HepG2 (cell line): ENCODE measurements at regions not wholly inside any gene's neighbourhood (a gene's known extent, or its start where the extent isn't known, plus 50 kb on each side); places are given as distances from the start of the nearest gene placed in this dataset.

ENCODE experiments used
- ATAC-seq: fragments of 200-7000 bp; cut with Tn5 transposase; 3 replicates; pipeline ENCODE4 v1.9.1; 2020; ENCODE audit warnings: mild to moderate bottlenecking, moderate library complexity
- BruUV-seq: library from RNA; stranded (reverse); fragments of 400-500 nt; replicated peaks from 2 replicates; lab custom pipeline; 2021; lab: Mats Ljungman, UMichigan
- CTCF ChIA-PET: fragments of 300-600 bp; formaldehyde crosslinking; extraction: SDS; loops from one replicate; lab custom pipeline; 2021; ENCODE audit warnings: low total read pairs, inconsistent platforms, low intra/inter-chr PET ratio; lab: Yijun Ruan, JAX
- POLR2A ChIA-PET: fragments of 350-600 bp; sonication (Branson Sonifier 250); formaldehyde crosslinking; loops from one replicate; lab custom pipeline; 2020; ENCODE audit warnings: antibody characterized with exemption, inconsistent platforms; lab: Yijun Ruan, JAX
- DNase-seq: peaks from one replicate; pipeline ENCODE4 v3.0.0-alpha.2; 2015; ENCODE audit warnings: low spot score
- FAIRE-seq: peaks from 3 replicates; lab custom pipeline; 2011; peaks lifted over from hg19 to GRCh38; lab: Jason Lieb, UNC
- H2AFZ ChIP-seq: one replicate; pipeline ENCODE4 v1.6.1; 2011; ENCODE audit warnings: low read length, inconsistent platforms
- H3K27ac ChIP-seq: fragments of 300-600 bp; 3 replicates; pipeline ENCODE4 v1.8.0; 2011; ENCODE audit warnings: mixed run types, mild to moderate bottlenecking, mixed read lengths, low read length, inconsistent platforms; ENCODE audit not compliant: insufficient read depth; ENCODE audit errors: extremely low read length
- H3K27me3 ChIP-seq, 2 experiments: fragments of 200-600 bp in 1 of 2; 2 replicates in 1 of 2; 3 replicates in 1 of 2; pipeline versions ENCODE4 v1.6.0 to v1.8.0; 2011; ENCODE audit warnings: low read length in 2 of 2, mild to moderate bottlenecking in 2 of 2, moderate library complexity in 2 of 2, inconsistent platforms in 1 of 2; ENCODE audit not compliant: insufficient read depth in 2 of 2, control insufficient read depth in 1 of 2
- H3K36me3 ChIP-seq, 2 experiments: fragments of 200-600 bp in 1 of 2; replicated peaks in 1 of 2; 2 replicates in 1 of 2; 3 replicates in 1 of 2; pipeline versions ENCODE4 v1.5.1 to v1.8.0; 2011; ENCODE audit warnings: low read length in 2 of 2, inconsistent platforms in 1 of 2; ENCODE audit not compliant: insufficient read depth in 2 of 2, control insufficient read depth in 1 of 2
- H3K4me1 ChIP-seq: 2 replicates; pipeline ENCODE4 v1.5.1; 2012; ENCODE audit warnings: low read length, inconsistent platforms; ENCODE audit not compliant: insufficient read depth
- H3K4me2 ChIP-seq: 2 replicates; pipeline ENCODE4 v1.6.0; 2011; ENCODE audit warnings: low read depth, low read length, inconsistent platforms
- H3K4me3 ChIP-seq, 3 experiments: fragments of 200-600 bp in 1 of 3; sonication (generic), shearing (Covaris generic) in 1 of 3; replicated peaks in 1 of 3; 2 replicates each; pipeline ENCODE4 v1.5.1; 2011 to 2016; ENCODE audit warnings: low read length in 3 of 3, inconsistent platforms in 2 of 3, low read depth in 2 of 3, mild to moderate bottlenecking in 2 of 3, control low read depth in 1 of 3, mixed read lengths in 1 of 3; ENCODE audit not compliant: insufficient read depth in 1 of 3
- H3K79me2 ChIP-seq: one replicate; pipeline ENCODE4 v1.6.1; 2011; ENCODE audit warnings: low read length, inconsistent platforms; ENCODE audit not compliant: insufficient read depth
- H3K9ac ChIP-seq: 2 replicates; pipeline ENCODE4 v1.6.0; 2011; ENCODE audit warnings: mild to moderate bottlenecking, low read depth, low read length, inconsistent platforms; ENCODE audit not compliant: insufficient read depth
- H3K9me3 ChIP-seq: 2 replicates; pipeline ENCODE4 v1.5.1; 2012; ENCODE audit warnings: mild to moderate bottlenecking, low read length
- H4K20me1 ChIP-seq: 2 replicates; pipeline ENCODE4 v1.6.0; 2011; ENCODE audit warnings: inconsistent platforms, mild to moderate bottlenecking, low read length, moderate library complexity; ENCODE audit not compliant: insufficient read depth
- FOXM1 ChIP-seq: sonication (generic); formaldehyde crosslinking; IDR thresholded peaks from 2 replicates; pipeline ENCODE4 v1.5.0; 2020; ENCODE audit warnings: missing genetic modification reagents
- HES4 ChIP-seq: sonication (generic); formaldehyde crosslinking; IDR thresholded peaks from 2 replicates; pipeline ENCODE4 v1.9.0; 2021; ENCODE audit warnings: mild to moderate bottlenecking, missing genetic modification reagents, borderline replicate concordance
- SMARCE1 ChIP-seq: fragments of 450-650 bp; IDR thresholded peaks from 2 replicates; pipeline ENCODE4 v1.6.1; 2017; ENCODE audit warnings: borderline replicate concordance
- ZNF670 ChIP-seq: sonication (generic); formaldehyde crosslinking; IDR thresholded peaks from 2 replicates; pipeline ENCODE4 v1.8.0; 2022; ENCODE audit warnings: mild to moderate bottlenecking, missing genetic modification reagents, borderline replicate concordance
- ZNF766 ChIP-seq: sonication (generic); formaldehyde crosslinking; IDR thresholded peaks from 2 replicates; pipeline ENCODE4 v1.5.0; 2020; ENCODE audit warnings: missing genetic modification reagents, borderline replicate concordance
- WGBS: methylation state at CpG from one replicate; pipeline ENCODE4 v1.1.6; 2017; ENCODE audit warnings: low lambda C conversion rate; 5-methylcytosine and 5-hydroxymethylcytosine counted together
- in situ Hi-C: cut with HindIII; loops from 2 replicates; pipeline ENCODE4 v1.10.0; 2017; ENCODE audit warnings: low pct_unique_long_range_greater_than_20kb; ENCODE audit not compliant: extremely low pct_ligation_motif_present
- intact Hi-C: fragments of 100-400 bp; cut with micrococcal nuclease; formaldehyde crosslinking; loops from one replicate; pipeline ENCODE4 v1.10.0; 2022; ENCODE audit not compliant: unreplicated experiment
- TF ChIP-seq, protein P1 (sequence below): sonication (generic); formaldehyde crosslinking; conservative IDR thresholded peaks from 2 replicates; pipeline ENCODE4 v1.8.0; 2022; ENCODE audit warnings: low read depth, missing genetic modification reagents
- TF ChIP-seq, protein P2 (sequence below): sonication (generic); formaldehyde crosslinking; IDR thresholded peaks from 2 replicates; pipeline ENCODE4 v1.5.0; 2020; ENCODE audit warnings: missing genetic modification reagents, mild to moderate bottlenecking, borderline replicate concordance
- TF ChIP-seq, protein P3 (sequence below): sonication (generic); formaldehyde crosslinking; IDR thresholded peaks from 2 replicates; pipeline ENCODE4 v1.5.1; 2020; ENCODE audit warnings: missing genetic modification reagents, mild to moderate bottlenecking, borderline replicate concordance
- TF ChIP-seq, protein P4 (sequence below): sonication (generic); formaldehyde crosslinking; IDR thresholded peaks from 2 replicates; pipeline ENCODE4 v1.9.0; 2022; ENCODE audit warnings: missing genetic modification reagents, mild to moderate bottlenecking, borderline replicate concordance
- TF ChIP-seq, protein P5 (sequence below): IDR thresholded peaks from 2 replicates; pipeline ENCODE4 v1.6.1; 2016; ENCODE audit warnings: missing compliant biosample characterization, missing genetic modification reagents, borderline replicate concordance
- TF ChIP-seq, protein P6 (sequence below): sonication (generic); formaldehyde crosslinking; IDR thresholded peaks from 2 replicates; pipeline ENCODE4 v1.5.1; 2020; ENCODE audit warnings: missing genetic modification reagents, mild to moderate bottlenecking, borderline replicate concordance

DNA sequence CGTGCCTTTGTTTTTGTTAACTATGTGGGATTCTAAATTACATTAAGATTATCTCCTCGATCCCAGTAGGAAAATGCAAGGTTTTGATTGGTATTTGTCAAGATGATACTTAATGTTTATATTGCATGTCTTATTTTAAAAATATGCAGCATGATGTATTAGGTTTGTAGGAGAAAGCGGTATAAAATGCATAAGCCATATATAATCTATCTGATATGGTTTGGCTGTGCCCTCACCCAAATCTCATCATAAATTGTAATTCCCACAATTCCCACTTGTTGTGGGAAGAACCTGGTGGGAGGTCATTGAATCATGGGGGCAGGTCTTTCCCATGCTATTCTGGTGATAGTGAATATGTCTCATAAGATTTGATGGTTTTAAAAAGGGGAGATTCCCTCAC is 198.1 kb upstream of the NCAM2 start:
- 42% methylated on average over 3 of the region's 3 CpGs for WGBS
- ChIA-PET POLR2A (no interaction called here), CTCF (no interaction called here)
- TF ChIP-seq SMARCE1 (no peak), ZNF766 (no peak), FOXM1 (CRISPR knock-in tag) (no peak), HES4 (CRISPR knock-in tag) (no peak), ZNF670 (no peak)
- TF ChIP-seq, protein P1, sequence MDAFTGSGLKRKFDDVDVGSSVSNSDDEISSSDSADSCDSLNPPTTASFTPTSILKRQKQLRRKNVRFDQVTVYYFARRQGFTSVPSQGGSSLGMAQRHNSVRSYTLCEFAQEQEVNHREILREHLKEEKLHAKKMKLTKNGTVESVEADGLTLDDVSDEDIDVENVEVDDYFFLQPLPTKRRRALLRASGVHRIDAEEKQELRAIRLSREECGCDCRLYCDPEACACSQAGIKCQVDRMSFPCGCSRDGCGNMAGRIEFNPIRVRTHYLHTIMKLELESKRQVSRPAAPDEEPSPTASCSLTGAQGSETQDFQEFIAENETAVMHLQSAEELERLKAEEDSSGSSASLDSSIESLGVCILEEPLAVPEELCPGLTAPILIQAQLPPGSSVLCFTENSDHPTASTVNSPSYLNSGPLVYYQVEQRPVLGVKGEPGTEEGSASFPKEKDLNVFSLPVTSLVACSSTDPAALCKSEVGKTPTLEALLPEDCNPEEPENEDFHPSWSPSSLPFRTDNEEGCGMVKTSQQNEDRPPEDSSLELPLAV (CRISPR knock-in tag) = no peak
- TF ChIP-seq, protein P2, sequence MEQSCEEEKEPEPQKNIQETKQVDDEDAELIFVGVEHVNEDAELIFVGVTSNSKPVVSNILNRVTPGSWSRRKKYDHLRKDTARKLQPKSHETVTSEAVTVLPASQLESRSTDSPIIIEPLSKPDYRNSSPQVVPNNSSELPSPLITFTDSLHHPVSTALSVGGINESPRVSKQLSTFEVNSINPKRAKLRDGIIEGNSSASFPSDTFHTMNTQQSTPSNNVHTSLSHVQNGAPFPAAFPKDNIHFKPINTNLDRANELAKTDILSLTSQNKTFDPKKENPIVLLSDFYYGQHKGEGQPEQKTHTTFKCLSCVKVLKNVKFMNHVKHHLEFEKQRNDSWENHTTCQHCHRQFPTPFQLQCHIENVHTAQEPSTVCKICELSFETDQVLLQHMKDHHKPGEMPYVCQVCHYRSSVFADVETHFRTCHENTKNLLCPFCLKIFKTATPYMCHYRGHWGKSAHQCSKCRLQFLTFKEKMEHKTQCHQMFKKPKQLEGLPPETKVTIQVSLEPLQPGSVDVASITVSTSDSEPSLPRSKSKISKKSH (CRISPR knock-in tag) = no peak
- TF ChIP-seq, protein P3, sequence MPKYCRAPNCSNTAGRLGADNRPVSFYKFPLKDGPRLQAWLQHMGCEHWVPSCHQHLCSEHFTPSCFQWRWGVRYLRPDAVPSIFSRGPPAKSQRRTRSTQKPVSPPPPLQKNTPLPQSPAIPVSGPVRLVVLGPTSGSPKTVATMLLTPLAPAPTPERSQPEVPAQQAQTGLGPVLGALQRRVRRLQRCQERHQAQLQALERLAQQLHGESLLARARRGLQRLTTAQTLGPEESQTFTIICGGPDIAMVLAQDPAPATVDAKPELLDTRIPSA = no peak
- TF ChIP-seq, protein P4, sequence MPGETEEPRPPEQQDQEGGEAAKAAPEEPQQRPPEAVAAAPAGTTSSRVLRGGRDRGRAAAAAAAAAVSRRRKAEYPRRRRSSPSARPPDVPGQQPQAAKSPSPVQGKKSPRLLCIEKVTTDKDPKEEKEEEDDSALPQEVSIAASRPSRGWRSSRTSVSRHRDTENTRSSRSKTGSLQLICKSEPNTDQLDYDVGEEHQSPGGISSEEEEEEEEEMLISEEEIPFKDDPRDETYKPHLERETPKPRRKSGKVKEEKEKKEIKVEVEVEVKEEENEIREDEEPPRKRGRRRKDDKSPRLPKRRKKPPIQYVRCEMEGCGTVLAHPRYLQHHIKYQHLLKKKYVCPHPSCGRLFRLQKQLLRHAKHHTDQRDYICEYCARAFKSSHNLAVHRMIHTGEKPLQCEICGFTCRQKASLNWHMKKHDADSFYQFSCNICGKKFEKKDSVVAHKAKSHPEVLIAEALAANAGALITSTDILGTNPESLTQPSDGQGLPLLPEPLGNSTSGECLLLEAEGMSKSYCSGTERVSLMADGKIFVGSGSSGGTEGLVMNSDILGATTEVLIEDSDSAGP (CRISPR knock-in tag) = no peak
- TF ChIP-seq, protein P5, sequence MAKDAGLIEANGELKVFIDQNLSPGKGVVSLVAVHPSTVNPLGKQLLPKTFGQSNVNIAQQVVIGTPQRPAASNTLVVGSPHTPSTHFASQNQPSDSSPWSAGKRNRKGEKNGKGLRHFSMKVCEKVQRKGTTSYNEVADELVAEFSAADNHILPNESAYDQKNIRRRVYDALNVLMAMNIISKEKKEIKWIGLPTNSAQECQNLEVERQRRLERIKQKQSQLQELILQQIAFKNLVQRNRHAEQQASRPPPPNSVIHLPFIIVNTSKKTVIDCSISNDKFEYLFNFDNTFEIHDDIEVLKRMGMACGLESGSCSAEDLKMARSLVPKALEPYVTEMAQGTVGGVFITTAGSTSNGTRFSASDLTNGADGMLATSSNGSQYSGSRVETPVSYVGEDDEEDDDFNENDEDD (CRISPR knock-in tag) = no peak
- TF ChIP-seq, protein P6, sequence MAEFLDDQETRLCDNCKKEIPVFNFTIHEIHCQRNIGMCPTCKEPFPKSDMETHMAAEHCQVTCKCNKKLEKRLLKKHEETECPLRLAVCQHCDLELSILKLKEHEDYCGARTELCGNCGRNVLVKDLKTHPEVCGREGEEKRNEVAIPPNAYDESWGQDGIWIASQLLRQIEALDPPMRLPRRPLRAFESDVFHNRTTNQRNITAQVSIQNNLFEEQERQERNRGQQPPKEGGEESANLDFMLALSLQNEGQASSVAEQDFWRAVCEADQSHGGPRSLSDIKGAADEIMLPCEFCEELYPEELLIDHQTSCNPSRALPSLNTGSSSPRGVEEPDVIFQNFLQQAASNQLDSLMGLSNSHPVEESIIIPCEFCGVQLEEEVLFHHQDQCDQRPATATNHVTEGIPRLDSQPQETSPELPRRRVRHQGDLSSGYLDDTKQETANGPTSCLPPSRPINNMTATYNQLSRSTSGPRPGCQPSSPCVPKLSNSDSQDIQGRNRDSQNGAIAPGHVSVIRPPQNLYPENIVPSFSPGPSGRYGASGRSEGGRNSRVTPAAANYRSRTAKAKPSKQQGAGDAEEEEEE = no peak
- no peaks in the 10 kb centered on the region for H3K27me3 ChIP-seq
- intact Hi-C loops = no loop called here
- peaks cover 82% of the 10 kb centered on the region for H3K9me3 ChIP-seq
- H3K4me1 ChIP-seq = no peaks in the 10 kb centered on the region
- H3K27ac ChIP-seq = no peak overlapping the region
- no peak for DNase-seq
- FAIRE-seq = no peak
- no peak overlapping the region for H2AFZ ChIP-seq
- in situ Hi-C loops = no loop called here
- H3K36me3 ChIP-seq = no peaks in the 10 kb centered on the region
- H3K9ac ChIP-seq = no peak overlapping the region
- H3K79me2 ChIP-seq = no peaks in the 10 kb centered on the region
- ATAC-seq = no peak
- H3K4me2 ChIP-seq = no peak overlapping the region
- no peak overlapping the region for H3K4me3 ChIP-seq
- no TSS peak for BruUV-seq
- no peaks in the 10 kb centered on the region for H4K20me1 ChIP-seq
